T-helper 2 cell treated with Interferon-gamma antibody and Interleukin-4, amounts not matched to agents 5 μg/mL and 100 μg/mL, for 36 hours (primary cell): ENCODE measurements at regions not wholly inside any gene's neighbourhood (a gene's known extent, or its start where the extent isn't known, plus 50 kb on each side); places are given as distances from the start of the nearest gene placed in this dataset.
"Not testable (repeated sequence)": the region's sequence is repeated elsewhere in the genome, so short reads cannot be mapped to it uniquely, and the experiment has no call there.

Source experiments
- DNase-seq: peaks from one replicate; pipeline ENCODE4 v3.0.0; 2021; ENCODE audit warnings: low spot score
- H3K27ac Mint-ChIP-seq: one replicate; pipeline ENCODE4 v1.8.0; 2021; ENCODE audit warnings: mild to moderate bottlenecking, mixed read lengths
- H3K27me3 Mint-ChIP-seq: one replicate; pipeline ENCODE4 v1.8.0; 2021; ENCODE audit warnings: low read depth, mixed read lengths
- H3K36me3 Mint-ChIP-seq: one replicate; pipeline ENCODE4 v1.8.0; 2021; ENCODE audit warnings: low read depth, mixed read lengths
- H3K4me1 Mint-ChIP-seq: one replicate; pipeline ENCODE4 v1.8.0; 2021; ENCODE audit warnings: low read depth, mixed read lengths
- H3K4me3 Mint-ChIP-seq: one replicate; pipeline ENCODE4 v1.8.0; 2022; ENCODE audit warnings: mild to moderate bottlenecking, moderate library complexity, mixed read lengths
- H3K9me3 Mint-ChIP-seq: one replicate; pipeline ENCODE4 v1.8.0; 2021; ENCODE audit warnings: mixed read lengths

DNA sequence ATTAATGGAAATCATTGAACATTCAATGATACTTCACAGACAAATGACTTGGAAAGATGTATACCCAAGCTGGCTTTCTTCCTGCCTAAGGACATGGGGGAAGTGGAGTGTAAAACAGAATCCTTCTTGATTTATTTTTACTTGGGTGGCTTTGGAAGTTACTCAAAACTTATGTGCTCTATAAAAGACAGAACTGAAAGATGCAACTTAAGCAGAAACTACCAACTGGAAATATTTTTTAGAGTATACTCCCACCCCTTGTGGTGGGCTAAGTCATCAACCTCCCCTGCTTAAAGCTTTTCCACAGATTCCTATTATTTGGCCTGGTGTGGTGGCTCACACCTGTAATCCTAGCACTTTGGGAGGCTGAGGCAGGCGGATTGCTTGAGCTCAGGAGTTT, 126.0 kb upstream of the ATP2B1 start:
- H3K27ac Mint-ChIP-seq = no peak overlapping the region
- no peaks in the 10 kb centered on the region for H3K36me3 Mint-ChIP-seq
- no peaks in the 10 kb centered on the region for H3K9me3 Mint-ChIP-seq
- no peak overlapping the region for H3K4me3 Mint-ChIP-seq
- DNase-seq = no peak
- H3K4me1 Mint-ChIP-seq = peaks cover 3% of the 10 kb centered on the region
- peaks cover 11% of the 10 kb centered on the region for H3K27me3 Mint-ChIP-seq

DNA sequence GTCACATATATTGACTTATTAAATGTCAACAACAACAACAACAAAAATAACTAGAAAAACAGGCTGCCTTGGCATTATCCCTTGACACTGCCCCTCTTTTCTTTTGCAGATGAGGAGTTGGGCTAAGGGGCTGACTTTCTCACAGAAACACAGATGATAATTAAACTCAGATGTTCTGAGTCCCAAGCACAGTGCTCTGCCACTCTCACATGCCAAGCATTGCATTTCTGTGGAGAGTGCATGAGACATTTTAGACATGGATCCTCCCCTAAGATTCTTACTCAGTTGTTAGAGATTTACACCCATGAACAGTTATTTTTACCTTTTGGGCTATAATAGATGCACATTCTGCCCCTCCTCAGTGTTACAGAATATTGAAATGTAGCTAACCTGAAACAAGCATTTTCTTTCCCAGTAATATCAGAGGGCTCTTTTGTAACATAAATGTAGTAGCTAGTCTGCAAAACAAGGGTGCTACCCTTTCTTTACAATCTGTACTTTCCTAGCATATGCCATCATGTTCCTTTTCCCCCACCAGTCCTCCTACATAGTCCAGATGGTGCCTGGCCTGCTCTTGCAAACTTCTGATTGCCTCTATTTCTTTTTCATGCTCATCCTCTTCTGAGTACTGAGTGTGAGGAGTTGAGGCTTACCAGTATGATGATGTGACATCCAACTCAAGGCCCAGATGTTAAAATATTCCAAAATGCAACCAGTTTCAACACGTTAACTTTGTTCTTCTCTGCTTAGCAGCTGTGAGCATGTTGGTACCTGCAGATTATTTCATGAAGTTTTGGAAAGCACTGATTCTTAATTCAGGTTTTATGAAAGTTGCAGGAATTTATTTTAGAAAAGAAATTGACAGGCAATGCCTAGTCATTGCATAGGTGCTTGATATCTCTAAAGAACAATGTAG, 125.0 kb upstream of the ATP2B1 start:
- peaks cover 6% of the 10 kb centered on the region for H3K27me3 Mint-ChIP-seq

DNA sequence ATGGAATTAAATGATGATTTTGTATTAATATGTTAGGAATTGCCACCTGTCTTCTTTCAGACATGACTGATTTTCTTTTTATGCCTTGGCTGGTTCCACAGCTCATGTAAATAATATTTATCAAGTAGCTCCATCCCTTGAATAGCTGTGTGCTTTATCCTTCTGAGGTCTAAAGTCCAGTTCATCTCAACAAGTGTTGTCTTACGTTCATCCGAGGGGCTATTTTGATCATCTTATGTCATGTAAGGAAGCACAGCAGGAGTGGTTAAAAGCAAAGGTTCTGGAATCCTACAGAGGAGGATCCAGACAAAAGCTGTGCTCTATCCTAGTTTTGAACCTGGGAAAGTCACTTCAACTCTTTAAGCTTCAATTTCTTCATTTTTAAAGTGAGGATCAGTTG, 123.7 kb upstream of the ATP2B1 start:
- no peaks in the 10 kb centered on the region for H3K9me3 Mint-ChIP-seq
- peaks cover 6% of the 10 kb centered on the region for H3K27me3 Mint-ChIP-seq
- no peak for DNase-seq
- no peak overlapping the region for H3K4me3 Mint-ChIP-seq
- H3K27ac Mint-ChIP-seq = no peak overlapping the region
- H3K36me3 Mint-ChIP-seq = no peaks in the 10 kb centered on the region
- H3K4me1 Mint-ChIP-seq = no peaks in the 10 kb centered on the region

More for the DNA sequence above, 125.0 kb upstream of the ATP2B1 start:
- Mint-ChIP-seq H3K36me3 (no peaks in the 10 kb centered on the region), H3K4me3 (no peak overlapping the region), H3K9me3 (no peaks in the 10 kb centered on the region), H3K27ac (no peak overlapping the region), H3K4me1 (no peaks in the 10 kb centered on the region)
- no peak for DNase-seq

DNA sequence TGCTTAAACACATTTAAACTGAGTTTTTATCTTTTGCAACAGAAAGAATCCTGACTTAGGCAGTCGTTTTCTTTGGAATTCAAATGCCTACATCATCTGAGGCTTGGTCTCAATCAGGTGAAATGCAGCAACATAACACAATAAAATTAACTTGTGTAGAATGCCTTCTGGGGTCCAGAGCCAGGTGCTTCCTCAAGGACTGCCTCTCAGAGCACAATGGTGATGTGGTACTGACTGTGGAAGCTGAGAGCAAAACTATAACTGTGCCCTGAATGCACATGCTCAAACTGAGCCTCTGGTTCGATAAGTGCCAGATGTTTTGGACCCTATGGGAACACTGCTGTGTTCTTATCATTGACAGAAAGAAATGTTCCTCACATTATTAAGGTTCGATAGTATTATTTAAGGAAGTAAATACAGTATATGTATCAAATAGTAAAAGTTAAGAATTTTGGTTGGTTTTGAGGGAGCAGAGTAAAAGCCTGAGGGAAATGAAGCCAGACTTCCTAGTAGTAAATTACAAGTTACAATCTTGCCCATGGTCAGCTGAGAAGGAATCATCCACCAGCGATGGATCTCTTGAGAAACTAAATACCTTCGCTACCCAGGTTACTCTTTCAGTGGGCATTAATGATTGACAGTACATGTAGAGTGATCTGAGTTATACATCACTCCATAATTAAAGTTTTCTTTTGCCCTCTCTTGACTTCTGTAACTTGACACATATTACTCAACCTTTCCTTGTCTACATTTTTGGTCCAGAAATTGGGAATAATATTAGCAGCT, 122.9 kb upstream of the ATP2B1 start:
- no peaks in the 10 kb centered on the region for H3K4me1 Mint-ChIP-seq
- no peaks in the 10 kb centered on the region for H3K9me3 Mint-ChIP-seq
- H3K27ac Mint-ChIP-seq = no peak overlapping the region
- DNase-seq = no peak
- H3K27me3 Mint-ChIP-seq = peaks cover 6% of the 10 kb centered on the region
- H3K4me3 Mint-ChIP-seq = no peak overlapping the region
- no peaks in the 10 kb centered on the region for H3K36me3 Mint-ChIP-seq

DNA sequence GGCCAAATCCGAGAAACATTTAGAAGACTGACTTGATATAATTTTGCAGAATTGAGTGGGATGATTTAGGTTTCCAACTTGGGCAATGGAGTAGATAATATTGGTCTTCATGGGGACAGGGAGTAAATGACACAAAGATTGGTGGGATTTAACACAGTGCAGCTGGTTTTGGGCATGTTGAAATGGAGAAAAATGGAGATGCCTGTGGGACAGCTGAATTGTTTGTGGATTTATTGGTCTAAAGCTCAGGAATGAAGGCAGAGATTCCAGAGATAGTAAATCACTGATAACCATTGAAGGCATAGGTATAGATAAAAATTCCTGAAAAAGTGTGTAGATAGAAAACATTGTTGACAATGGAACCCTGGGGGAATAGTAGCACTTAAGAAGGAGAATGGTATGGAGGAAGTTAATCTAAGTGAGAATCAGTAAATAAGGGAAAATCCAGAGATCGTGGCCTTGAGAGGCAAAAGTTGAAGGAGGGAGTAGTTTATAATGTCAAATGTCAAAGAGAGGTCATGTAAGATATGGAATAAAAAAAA, 120.9 kb upstream of the ATP2B1 start:
- Mint-ChIP-seq H3K27ac (no peak overlapping the region), H3K27me3 (peaks cover 6% of the 10 kb centered on the region), H3K4me1 (peaks cover 4% of the 10 kb centered on the region), H3K9me3 (no peaks in the 10 kb centered on the region), H3K4me3 (no peak overlapping the region), H3K36me3 (no peaks in the 10 kb centered on the region)
- no peak for DNase-seq

DNA sequence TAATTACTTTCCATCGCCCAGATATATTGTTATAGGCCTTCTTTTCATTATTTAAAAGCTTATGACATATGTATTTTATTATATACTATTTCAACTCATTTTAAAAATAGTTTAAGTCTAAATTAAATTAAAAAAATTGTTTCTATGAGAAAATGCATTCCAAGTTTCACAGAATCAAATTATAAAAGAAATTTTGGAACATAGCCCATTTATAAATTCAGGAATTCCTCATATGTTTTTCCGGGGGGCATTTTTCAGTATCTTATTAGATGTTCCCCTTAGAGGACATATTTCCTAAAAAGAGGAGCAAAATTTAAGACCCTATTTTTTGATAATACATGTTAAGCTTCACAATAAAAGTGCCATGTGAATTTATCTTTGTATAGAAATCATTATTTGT, 119.9 kb upstream of the ATP2B1 start:
- no peaks in the 10 kb centered on the region for H3K36me3 Mint-ChIP-seq

DNA sequence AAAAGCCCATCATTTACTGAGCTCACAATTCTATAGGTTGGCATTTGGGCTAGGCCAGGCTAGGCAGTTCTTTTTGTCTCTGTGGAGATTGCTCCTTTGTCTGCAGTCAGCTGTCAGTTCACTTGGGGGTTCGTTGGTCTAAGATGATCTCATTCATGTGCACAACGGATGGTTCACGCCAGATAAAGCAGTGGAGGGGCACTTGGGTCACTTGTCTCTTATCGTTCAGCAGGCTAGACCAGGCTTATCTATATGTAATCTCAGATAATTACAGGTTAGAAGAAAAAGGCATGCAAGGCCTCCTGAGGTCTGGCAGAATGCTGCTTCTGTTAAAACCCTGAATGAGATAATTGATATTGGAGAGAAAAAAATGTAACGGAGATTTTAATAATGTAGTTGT, 119.0 kb upstream of the ATP2B1 start:
- Mint-ChIP-seq H3K36me3 (no peaks in the 10 kb centered on the region), H3K9me3 (no peaks in the 10 kb centered on the region), H3K27me3 (peaks cover 6% of the 10 kb centered on the region), H3K4me1 (peaks cover 4% of the 10 kb centered on the region), H3K27ac (no peak overlapping the region), H3K4me3 (no peak overlapping the region)
- no peak for DNase-seq

More for the DNA sequence above, 119.9 kb upstream of the ATP2B1 start:
- no peak for DNase-seq
- no peak overlapping the region for H3K4me3 Mint-ChIP-seq
- no peaks in the 10 kb centered on the region for H3K9me3 Mint-ChIP-seq
- H3K4me1 Mint-ChIP-seq = peaks cover 4% of the 10 kb centered on the region
- H3K27me3 Mint-ChIP-seq = peaks cover 6% of the 10 kb centered on the region
- H3K27ac Mint-ChIP-seq = no peak overlapping the region

DNA sequence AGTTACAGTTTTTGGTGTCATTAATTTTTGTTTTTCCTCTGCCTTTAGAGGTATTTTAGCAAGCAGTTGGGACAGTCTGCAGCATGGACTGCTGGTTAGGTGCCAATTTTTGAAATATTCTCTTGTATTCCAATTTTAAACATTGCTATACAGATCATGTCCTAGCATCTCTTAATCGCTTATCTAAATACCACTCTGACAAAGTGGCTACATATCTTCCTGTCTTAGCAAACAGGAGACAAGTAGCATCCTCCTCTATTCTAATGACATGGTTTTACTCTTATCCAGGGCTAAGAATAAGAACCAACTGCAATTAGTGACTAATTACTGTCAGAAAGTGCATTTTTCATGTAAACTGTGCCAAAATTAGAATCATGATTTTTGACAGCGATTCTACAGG, 117.8 kb upstream of the ATP2B1 start:
- no peak overlapping the region for H3K27ac Mint-ChIP-seq
- no peak overlapping the region for H3K4me3 Mint-ChIP-seq

DNA sequence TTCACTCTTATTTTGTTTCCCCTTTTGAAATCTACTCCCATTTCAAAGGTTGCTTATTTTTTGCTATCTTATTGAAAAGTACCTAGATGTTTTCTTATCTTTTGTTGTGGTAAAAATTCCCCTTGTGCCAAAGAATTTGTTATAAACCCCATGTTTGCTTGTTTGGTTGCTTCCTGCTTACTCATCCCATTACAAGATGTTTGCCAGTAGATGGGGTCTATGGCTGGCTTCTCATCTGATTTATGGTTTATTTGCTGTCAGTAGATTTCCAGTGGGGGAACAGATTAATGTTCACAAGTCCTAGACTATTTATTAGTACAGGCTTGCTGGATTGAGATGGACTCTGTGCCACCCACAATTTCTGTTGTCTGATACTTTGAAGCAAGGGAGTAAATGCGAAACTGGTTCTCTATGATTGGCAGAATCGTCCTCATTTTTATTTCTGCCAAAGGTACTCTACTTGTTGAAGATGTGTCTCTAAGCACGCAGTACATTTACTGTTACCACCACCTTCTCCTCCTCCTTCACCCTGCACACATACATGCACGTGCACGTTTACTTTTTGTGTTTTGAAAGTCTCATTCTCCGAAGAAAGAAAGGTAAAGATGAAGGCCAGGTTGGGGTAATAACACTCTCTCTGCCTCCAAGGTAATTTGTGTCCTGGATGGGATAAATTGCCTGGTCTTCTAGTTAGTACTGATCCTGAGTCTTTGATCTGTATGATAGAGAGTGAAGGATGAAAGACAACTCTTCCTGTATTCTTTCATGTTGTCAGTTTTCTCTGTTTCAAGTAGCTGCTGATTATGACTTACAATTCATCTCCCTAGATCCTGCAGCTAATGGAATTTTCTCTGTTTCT, 117.2 kb upstream of the ATP2B1 start:
- Mint-ChIP-seq H3K4me1 (peaks cover 4% of the 10 kb centered on the region), H3K27me3 (peaks cover 3% of the 10 kb centered on the region), H3K4me3 (no peak overlapping the region), H3K27ac (no peak overlapping the region), H3K36me3 (no peaks in the 10 kb centered on the region), H3K9me3 (no peaks in the 10 kb centered on the region)
- no peak for DNase-seq

More for the DNA sequence above, 117.8 kb upstream of the ATP2B1 start:
- Mint-ChIP-seq H3K27me3 (peaks cover 4% of the 10 kb centered on the region), H3K4me1 (peaks cover 4% of the 10 kb centered on the region), H3K9me3 (no peaks in the 10 kb centered on the region), H3K36me3 (no peaks in the 10 kb centered on the region)
- DNase-seq = no peak

DNA sequence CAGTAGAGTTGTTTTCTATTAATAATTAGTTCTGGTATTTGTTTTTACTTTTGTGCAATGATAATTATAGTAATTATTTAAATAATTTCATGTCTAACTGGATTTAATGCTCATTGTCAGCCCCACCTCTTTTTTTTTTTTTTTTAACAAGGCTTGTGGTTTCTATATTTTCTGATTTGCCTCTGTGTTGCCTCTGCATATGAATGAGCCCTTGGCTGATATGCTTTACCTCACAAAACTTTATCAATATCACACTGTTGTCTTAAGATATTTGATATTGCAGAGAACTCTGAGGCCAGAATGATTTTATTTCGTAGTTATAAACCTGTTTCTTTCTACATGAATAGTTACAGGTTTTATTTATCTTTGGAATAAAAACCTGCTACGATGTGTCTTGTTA, 116.2 kb upstream of the ATP2B1 start:
- H3K4me1 Mint-ChIP-seq = peaks cover 4% of the 10 kb centered on the region
- H3K27ac Mint-ChIP-seq = no peak overlapping the region
- DNase-seq = no peak
- no peaks in the 10 kb centered on the region for H3K9me3 Mint-ChIP-seq
- peaks cover 2% of the 10 kb centered on the region for H3K27me3 Mint-ChIP-seq
- no peaks in the 10 kb centered on the region for H3K36me3 Mint-ChIP-seq
- H3K4me3 Mint-ChIP-seq = no peak overlapping the region

DNA sequence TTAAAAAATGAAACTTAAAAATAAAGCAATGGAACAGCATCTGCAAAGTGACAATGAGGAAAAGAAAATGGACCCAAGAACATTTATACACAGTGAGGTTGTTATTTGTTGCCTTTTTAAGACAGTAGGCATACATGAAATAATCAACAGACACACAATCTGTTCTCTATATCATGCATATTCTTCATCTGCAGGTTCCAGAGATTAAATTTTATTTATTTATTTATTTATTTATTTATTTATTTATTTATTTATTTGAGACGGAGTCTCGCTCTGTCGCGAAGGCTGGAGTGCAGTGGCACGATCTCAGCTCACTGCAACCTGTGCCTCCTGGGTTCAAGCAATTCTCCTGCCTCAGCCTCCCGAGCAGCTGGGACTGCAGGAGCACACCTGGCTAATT, 114.4 kb upstream of the ATP2B1 start:
- H3K36me3 Mint-ChIP-seq, H3K9me3 Mint-ChIP-seq, H3K4me1 Mint-ChIP-seq, H3K27me3 Mint-ChIP-seq, H3K27ac Mint-ChIP-seq, H3K4me3 Mint-ChIP-seq, DNase-seq: not testable (repeated sequence)

DNA sequence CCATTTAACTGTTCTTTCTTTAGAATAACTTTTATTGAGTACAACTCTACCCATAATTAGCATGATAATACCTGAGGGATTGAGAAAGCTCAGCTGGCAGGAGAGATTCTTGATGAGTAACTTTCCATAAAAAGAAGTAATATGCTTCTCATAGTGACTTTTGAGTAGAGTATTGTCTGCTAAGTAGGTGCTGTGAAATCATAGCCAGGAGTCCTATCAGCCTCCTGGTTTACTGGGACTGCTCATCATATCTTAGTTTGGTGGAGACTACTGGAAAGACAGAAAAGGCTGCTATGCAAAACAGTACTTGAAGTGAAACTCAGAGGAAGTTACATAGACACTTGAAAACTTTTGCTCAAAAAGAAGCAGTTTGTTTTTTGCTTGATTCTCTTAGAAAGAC, 113.3 kb upstream of the ATP2B1 start:
- Mint-ChIP-seq H3K27me3 (peaks cover 5% of the 10 kb centered on the region), H3K4me1 (peaks cover 4% of the 10 kb centered on the region), H3K27ac (no peak overlapping the region), H3K9me3 (no peaks in the 10 kb centered on the region), H3K36me3 (no peaks in the 10 kb centered on the region), H3K4me3 (no peak overlapping the region)
- no peak for DNase-seq

DNA sequence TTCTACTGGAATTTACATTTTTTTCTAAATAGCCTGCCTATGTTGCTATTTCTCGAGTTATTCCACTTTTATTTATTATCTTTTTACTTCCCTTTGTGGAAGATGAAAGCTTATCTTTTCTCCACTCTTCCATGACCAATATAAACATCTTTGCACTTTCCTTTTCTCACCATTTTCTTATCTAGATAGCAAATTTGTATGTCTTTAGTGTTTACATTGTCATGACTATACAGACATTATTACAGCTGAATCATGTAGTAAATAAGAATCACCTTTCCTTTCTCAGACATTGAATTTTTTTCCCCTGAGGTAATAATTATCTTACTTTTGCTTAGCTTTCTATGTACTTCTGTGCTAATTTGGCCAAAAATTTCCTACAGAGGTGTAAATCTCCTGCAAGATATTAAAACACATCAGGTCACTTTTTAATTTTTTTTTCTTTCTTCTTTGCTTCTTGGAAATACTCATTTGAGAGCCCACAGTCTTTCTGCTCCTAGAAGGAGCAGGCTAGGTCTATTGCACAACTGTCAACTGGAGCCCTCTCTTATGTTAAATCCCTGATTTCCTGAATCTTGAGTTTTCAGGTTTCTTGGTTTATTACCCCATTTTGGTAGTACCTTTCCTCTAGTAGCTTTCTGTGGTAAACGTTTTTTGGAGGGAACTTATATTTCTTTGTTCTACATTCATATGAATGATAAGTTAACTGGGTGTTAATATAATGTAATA, 109.0 kb upstream of the ATP2B1 start:
- peaks cover 12% of the 10 kb centered on the region for H3K27me3 Mint-ChIP-seq
- H3K36me3 Mint-ChIP-seq = no peaks in the 10 kb centered on the region
- H3K9me3 Mint-ChIP-seq = no peaks in the 10 kb centered on the region
- no peak overlapping the region for H3K4me3 Mint-ChIP-seq
- DNase-seq = no peak
- no peak overlapping the region for H3K27ac Mint-ChIP-seq
- H3K4me1 Mint-ChIP-seq = no peaks in the 10 kb centered on the region
